EL (cell line): ENCODE measurements at regions not wholly inside any gene's neighbourhood (a gene's known extent, or its start where the extent isn't known, plus 50 kb on each side); places are given as distances from the start of the nearest gene placed in this dataset.
"Not testable (repeated sequence)": the region's sequence is repeated elsewhere in the genome, so short reads cannot be mapped to it uniquely, and the experiment has no call there.

Experiments
- DNase-seq: peaks from one replicate; pipeline ENCODE4 v3.0.0-alpha.2; 2016

- no peak for DNase-seq
Observed at GRCh38 chr7:20466543-20467021, 135.9 kb downstream of the ITGB8 start.

GRCh38 chr7:20470082-20470481, 139.4 kb downstream of the ITGB8 start:
- DNase-seq: no peak

GRCh38 chr7:20470726-20471125, 140.0 kb downstream of the ITGB8 start:
- no peak for DNase-seq

- no peak for DNase-seq
Observed at GRCh38 chr7:20474249-20474648, 141.2 kb upstream of the ABCB5 start.

GRCh38 chr7:20475756-20476155, 139.7 kb upstream of the ABCB5 start:
- no peak for DNase-seq

GRCh38 chr7:20477067-20477466, 138.4 kb upstream of the ABCB5 start:
- DNase-seq: no peak

GRCh38 chr7:20479706-20480105, 135.8 kb upstream of the ABCB5 start:
- no peak for DNase-seq

- DNase-seq: no peak
Observed at GRCh38 chr7:20482071-20482470, 133.4 kb upstream of the ABCB5 start.

GRCh38 chr7:20484356-20484755, 131.1 kb upstream of the ABCB5 start:
- DNase-seq: no peak

DNA sequence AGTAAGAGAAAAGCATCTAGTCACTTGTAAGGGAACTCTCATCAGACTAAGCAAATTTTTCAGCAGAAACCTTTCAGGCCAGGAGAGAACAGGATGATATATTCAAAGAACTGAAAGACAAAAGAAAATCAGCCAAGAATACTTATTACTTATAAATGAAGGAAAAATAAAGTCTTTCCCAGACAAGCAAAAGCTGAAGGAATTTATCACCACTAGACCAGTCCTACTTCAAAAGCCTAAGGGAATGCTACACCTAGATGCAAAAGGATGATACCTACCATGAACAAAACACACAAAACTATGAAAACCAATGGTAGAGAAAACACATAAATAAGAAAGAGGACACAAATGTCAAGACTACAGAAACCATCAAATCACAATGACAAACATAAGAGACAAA, 126.6 kb upstream of the ABCB5 start:
- DNase-seq: no peak

DNA sequence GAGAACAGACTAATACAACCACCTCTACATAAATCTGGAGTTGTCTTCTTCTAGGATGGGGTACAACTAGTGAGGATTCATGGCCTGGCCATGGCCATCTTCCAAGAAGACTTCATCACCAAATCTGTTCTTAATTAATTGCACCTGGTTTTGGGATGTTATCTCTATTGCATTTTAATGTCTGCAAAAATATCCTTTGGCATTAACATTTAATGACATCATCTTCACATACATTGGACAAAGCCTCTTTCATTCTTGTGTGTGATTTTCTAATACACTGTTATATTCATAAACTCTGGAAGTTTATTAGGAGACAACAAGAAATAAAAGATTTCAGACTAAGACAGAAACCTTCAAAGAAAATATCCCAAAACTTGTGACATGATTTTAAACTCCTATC, 124.2 kb upstream of the ABCB5 start:
- no peak for DNase-seq

- DNase-seq: no peak
Observed at GRCh38 chr7:20494566-20494965, 120.9 kb upstream of the ABCB5 start.

GRCh38 chr7:20501473-20501872, 114.0 kb upstream of the ABCB5 start:
- DNase-seq: not testable (repeated sequence)

- no peak for DNase-seq
Observed at GRCh38 chr7:20503278-20503950, 112.1 kb upstream of the ABCB5 start.

DNA sequence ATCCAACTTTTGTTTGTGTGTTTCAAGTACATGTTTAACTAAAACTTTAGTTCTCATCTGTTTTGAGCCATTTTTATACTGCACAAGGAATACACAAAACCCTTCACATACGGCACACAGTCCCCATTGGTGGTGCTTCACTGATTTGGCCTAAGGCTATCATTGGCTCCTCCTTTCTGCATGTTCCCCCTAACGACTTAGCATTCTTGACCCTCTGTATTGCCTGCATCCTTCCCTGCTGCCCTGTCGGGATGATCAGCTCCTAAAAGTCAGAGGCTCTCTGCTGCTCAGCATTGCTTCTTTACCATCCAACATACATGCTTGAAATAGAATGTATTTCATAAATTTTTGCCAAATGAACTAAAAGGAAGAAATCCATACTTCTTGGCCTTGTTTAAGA, 111.4 kb upstream of the ABCB5 start:
- no peak for DNase-seq

GRCh38 chr7:20506175-20506574, 109.3 kb upstream of the ABCB5 start:
- DNase-seq: no peak

GRCh38 chr7:20507157-20507556, 108.3 kb upstream of the ABCB5 start:
- DNase-seq: no peak

DNA sequence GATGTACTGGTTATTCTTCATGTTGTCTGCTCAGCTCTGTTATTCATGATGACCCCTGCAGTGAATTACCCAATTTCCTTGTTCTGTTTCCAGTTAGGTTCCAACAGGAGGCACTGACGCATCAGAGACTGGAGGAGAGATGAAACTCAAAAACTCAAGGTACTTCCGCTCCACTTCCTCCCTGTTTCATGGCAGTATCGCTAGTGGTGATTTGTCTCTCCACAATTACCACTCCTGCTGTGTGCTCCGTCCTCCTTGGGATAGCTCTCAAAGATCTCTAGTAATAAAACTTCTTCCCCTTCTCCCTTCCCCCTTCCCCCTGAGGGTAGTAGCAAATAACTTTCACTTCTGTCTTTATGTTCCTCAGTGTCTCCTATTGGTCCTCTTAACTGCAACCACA, 107.4 kb upstream of the ABCB5 start:
- DNase-seq: no peak

- DNase-seq: no peak
Observed at GRCh38 chr7:20509892-20510572, 105.4 kb upstream of the ABCB5 start.

DNA sequence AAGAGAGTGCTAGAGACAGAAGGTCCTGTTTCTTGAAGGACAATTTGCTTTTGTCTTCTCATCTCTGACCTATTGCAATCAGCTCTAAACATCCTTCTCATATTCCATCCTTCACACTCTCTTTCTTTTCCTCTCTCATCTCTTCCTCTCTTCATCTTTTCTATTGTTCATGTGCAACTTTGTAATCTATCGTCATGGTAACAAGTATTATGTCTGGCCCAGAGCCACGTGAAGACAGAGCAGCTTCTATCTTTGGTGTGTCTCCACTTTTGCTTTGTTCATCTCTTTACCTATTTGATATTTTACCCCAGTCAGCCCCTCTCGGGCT, 104.9 kb upstream of the ABCB5 start:
- no peak for DNase-seq

DNA sequence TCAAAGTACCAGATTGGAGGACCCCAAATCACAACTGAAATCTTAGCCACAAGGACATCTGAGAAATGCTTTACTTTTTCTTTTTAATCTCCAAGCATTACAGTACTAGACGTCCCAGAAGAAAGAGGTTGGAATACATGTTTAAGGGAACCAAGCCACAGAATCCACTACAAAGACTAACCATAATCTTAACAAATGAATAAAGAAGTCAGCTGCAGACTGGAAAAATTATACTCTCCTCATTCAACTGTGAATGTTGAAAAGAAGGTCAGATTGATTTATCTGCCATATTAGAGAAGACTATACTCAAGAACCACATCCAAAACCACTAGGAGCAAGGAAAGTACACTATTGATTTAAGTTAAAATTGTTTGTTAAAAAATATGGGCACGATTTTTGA, 102.1 kb upstream of the ABCB5 start:
- DNase-seq: no peak

DNA sequence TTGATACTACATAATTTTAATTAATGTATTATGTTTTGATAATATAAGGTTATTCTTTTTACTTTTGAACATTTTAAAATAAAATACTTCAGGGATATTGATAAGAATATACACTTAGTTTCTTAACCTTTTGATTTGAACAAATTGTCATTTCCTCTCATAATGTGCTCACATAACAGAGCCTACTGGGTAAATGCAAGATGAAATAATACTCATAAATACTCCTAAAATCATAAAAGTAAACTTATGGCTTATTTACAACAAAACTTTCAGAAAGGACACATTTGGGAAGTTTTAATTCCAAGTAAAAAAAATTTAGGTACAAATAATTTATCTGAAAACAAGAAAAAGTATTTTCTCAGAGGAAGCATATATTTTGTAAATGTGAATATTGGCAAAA, 101.6 kb upstream of the ABCB5 start:
- DNase-seq: no peak

- DNase-seq: peak; percentile 23
Observed at GRCh38 chr7:20514364-20514763, 101.1 kb upstream of the ABCB5 start.

GRCh38 chr7:20519645-20520044, 95.8 kb upstream of the ABCB5 start:
- DNase-seq: no peak

DNA sequence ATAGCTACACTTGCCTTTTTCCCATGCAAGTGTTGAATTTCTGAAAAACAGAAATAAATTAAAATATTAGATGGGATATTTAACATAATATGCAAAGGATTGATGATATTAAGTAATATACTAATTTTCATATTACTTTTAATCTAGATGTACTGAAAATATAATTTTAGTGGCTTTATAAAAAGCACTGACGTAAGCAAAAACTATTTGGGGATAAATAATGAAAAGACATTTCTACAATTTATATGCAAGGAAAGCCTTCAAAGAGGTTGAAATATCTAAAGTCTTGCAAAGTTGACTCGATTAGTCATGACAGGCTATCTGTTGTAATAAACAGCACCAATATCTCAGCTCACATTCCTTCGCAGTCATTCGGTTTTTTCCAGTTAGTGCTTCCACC, 94.9 kb upstream of the ABCB5 start:
- DNase-seq: no peak
